ENCODE measurements at regions not wholly inside any gene's neighbourhood (a gene's known extent, or its start where the extent isn't known, plus 50 kb on each side); places are given as distances from the start of the nearest gene placed in this dataset.
A peak's percentile ranks its signal among the peaks of the same experiment; 100 is the strongest.
"Not testable (repeated sequence)": the region's sequence is repeated elsewhere in the genome, so short reads cannot be mapped to it uniquely, and the experiment has no call there.

DNA sequence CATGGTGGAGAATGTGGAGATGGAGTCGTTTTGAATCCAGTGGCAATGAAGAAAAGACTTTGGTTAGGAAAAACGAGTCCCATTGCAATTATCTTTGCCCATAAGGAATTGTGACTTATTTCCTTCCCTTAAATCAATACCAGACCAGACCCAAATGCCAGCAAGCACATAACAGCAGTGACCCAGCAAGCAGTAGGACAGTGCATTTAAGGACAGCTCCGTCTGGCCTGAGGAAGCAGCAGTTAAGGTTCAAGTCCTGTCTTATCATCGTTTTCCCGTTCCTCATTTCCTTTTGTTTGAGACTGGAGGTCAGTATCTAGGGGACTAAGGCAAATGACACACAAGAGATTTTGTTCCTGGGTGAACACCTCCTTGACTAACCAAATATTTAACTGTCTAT, 74.6 kb upstream of the FAM20A start:
- H3K27me3 ChIP-seq: no peaks in the 10 kb centered on the region
- DNase-seq (no peak), ATAC-seq (peak in 1 of 8 donors; percentile 52)
- H3K4me3 ChIP-seq: no peak overlapping the region
- no peaks in the 10 kb centered on the region for H3K36me3 ChIP-seq
- H3K4me1 ChIP-seq: no peaks in the 10 kb centered on the region
- no peaks in the 10 kb centered on the region for H3K9me3 ChIP-seq
- WGBS, 2 donors: 38 to 60% methylated on average over 5 of the region's 5 CpGs
- TF ChIP-seq, protein P1, sequence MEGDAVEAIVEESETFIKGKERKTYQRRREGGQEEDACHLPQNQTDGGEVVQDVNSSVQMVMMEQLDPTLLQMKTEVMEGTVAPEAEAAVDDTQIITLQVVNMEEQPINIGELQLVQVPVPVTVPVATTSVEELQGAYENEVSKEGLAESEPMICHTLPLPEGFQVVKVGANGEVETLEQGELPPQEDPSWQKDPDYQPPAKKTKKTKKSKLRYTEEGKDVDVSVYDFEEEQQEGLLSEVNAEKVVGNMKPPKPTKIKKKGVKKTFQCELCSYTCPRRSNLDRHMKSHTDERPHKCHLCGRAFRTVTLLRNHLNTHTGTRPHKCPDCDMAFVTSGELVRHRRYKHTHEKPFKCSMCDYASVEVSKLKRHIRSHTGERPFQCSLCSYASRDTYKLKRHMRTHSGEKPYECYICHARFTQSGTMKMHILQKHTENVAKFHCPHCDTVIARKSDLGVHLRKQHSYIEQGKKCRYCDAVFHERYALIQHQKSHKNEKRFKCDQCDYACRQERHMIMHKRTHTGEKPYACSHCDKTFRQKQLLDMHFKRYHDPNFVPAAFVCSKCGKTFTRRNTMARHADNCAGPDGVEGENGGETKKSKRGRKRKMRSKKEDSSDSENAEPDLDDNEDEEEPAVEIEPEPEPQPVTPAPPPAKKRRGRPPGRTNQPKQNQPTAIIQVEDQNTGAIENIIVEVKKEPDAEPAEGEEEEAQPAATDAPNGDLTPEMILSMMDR (IDR thresholded peaks at IDR 0.05): no peak
- H3K27ac ChIP-seq: no peak overlapping the region
- intact Hi-C loops (cut with DNase I): no loop called here

DNA sequence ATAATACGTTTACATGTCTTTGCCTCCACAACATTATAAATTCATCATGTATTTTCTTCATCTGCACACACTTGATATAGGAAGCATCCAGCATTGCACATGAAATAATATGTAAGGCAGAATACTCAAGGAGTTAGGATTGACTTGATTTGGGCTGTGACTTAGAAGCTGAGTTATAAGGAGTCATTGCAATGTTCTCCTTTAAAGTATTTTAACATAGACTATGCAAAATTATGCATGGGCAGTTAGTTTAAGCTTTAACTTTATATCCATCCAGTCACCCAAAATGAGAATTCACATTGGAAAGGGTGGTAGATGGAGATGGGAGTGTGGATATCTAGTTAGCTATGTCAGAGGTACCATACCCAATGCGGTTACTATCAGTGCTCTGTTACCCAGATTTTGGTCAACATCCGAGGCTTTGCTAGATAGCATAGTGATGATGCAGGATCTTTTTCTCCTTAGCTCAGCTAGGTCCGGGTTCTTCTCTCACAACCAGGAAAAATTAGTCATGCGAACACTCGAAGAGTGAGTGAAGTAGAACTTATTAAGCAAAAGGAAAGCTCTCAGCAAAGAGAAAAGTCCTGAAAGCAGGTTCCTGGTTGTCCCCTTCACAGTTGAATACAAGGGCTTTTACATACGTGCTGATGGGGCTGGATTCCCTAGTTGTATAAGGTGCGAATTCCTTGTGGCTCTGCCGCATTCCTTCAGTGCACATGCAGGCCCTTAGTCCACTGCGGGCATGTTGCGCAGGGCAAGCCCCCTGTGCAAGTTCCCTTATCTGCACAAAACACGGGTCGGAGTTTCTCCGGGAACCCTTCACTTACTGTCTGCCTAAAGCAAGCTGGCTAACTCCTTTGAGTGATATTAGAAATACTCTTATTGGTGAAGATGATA, 73.1 kb upstream of the FAM20A start:
- no peaks in the 10 kb centered on the region for H3K4me1 ChIP-seq
- TF ChIP-seq, protein P1 (IDR thresholded peaks at IDR 0.05): no peak
- no peak overlapping the region for H3K27ac ChIP-seq
- intact Hi-C loops (cut with DNase I): no loop called here
- DNase-seq: no peak
- no peak for ATAC-seq
- 81 to 82% methylated on average over 14 of the region's 14 CpGs for WGBS, 2 donors
- no peak overlapping the region for H3K4me3 ChIP-seq
- no peaks in the 10 kb centered on the region for H3K36me3 ChIP-seq
- no peaks in the 10 kb centered on the region for H3K9me3 ChIP-seq
- H3K27me3 ChIP-seq: no peaks in the 10 kb centered on the region

GRCh38 chr17:68670967-68671693, 70.0 kb upstream of the FAM20A start:
- TF ChIP-seq, protein P1 (IDR thresholded peaks at IDR 0.05): no peak
- intact Hi-C loops (cut with DNase I): no loop called here
- no peak overlapping the region for H3K27ac ChIP-seq
- ATAC-seq (no peak), DNase-seq (no peak)
- peaks cover 0 to 3% (median 0%) of the 10 kb centered on the region in 7 donors for H3K27me3 ChIP-seq
- no peaks in the 10 kb centered on the region for H3K36me3 ChIP-seq
- no peaks in the 10 kb centered on the region for H3K4me1 ChIP-seq
- H3K4me3 ChIP-seq: no peak overlapping the region
- 76 to 89% methylated on average over 7 of the region's 7 CpGs for WGBS, 2 donors
- no peaks in the 10 kb centered on the region for H3K9me3 ChIP-seq

GRCh38 chr17:68666438-68666837, 65.3 kb upstream of the FAM20A start:
- intact Hi-C loops (cut with DNase I); H3K27me3 ChIP-seq; ATAC-seq; H3K27ac ChIP-seq; H3K4me3 ChIP-seq; H3K4me1 ChIP-seq; H3K36me3 ChIP-seq; DNase-seq: not testable (repeated sequence)
- 49% methylated on average over 5 of the region's 5 CpGs for WGBS, 2 donors
- peaks cover 0 to 10% (median 0%) of the 10 kb centered on the region in 11 donors for H3K9me3 ChIP-seq

Data from heart right ventricle (tissue), 16 donors.